H1 (cell line): ENCODE measurements at regions not wholly inside any gene's neighbourhood (a gene's known extent, or its start where the extent isn't known, plus 50 kb on each side); places are given as distances from the start of the nearest gene placed in this dataset.

Experiments used
- CTCF ChIP-seq, 3 experiments: IDR thresholded peaks; 1 replicate in 2 of 3; 2 replicates in 1 of 3; pipeline versions ENCODE4 v1.5.1 to v1.6.1; 2011; ENCODE audit warnings: low read length in 3 of 3, mild to moderate bottlenecking in 3 of 3, inconsistent platforms in 2 of 3, low read depth in 1 of 3, moderate library complexity in 1 of 3; ENCODE audit not compliant: insufficient read depth in 1 of 3; ENCODE audit errors: control extremely low read depth in 1 of 3
- EZH2 ChIP-seq: fragments of 200-600 bp; sonication (generic); IDR thresholded peaks from 2 replicates; pipeline ENCODE4 v1.7.1; 2012; ENCODE audit warnings: low read depth, mild to moderate bottlenecking, moderate library complexity, low read length, inconsistent platforms; ENCODE audit not compliant: severe bottlenecking
- HDAC6 ChIP-seq: IDR thresholded peaks from one replicate; pipeline ENCODE4 v1.7.1; 2012; ENCODE audit warnings: low read depth, mild to moderate bottlenecking, inconsistent platforms, low read length, moderate library complexity
- KDM1A ChIP-seq: fragments of 200-600, 300-600 bp; sonication (generic); IDR thresholded peaks from 2 replicates; pipeline ENCODE4 v1.7.1; 2016; ENCODE audit warnings: mild to moderate bottlenecking, low read length, borderline replicate concordance
- POLR2A ChIP-seq, 2 experiments: IDR thresholded peaks; 1 replicate in 1 of 2; 2 replicates in 1 of 2; pipeline ENCODE4 v1.6.1; 2011; ENCODE audit warnings: low read depth in 2 of 2, low read length in 2 of 2, mild to moderate bottlenecking in 2 of 2; ENCODE audit errors: control extremely low read depth in 1 of 2
- SAP30 ChIP-seq: fragments of 300-600 bp; sonication (generic); IDR thresholded peaks from 2 replicates; pipeline ENCODE4 v1.7.1; 2012; ENCODE audit warnings: low read length, moderate library complexity, mild to moderate bottlenecking, inconsistent platforms; ENCODE audit not compliant: insufficient read depth, insufficient replicate concordance
- SRF ChIP-seq: IDR thresholded peaks from 2 replicates; pipeline ENCODE4 v1.6.1; 2011; ENCODE audit warnings: mild to moderate bottlenecking, low read depth, low read length, moderate library complexity
- TAF1 ChIP-seq: IDR thresholded peaks from 2 replicates; pipeline ENCODE4 v1.6.1; 2011; ENCODE audit warnings: mild to moderate bottlenecking, low read depth, low read length
- ZNF274 ChIP-seq: IDR thresholded peaks from 2 replicates; pipeline ENCODE4 v1.7.0; 2012; ENCODE audit warnings: low read length, borderline replicate concordance; ENCODE audit errors: extremely low read depth

GRCh38 chr5:174990909-174991308 lies 266.5 kb downstream of the MSX2 start:
- TF ChIP-seq ZNF274 (no peak), CTCF (IDR thresholded peaks at IDR 0.05; ENCODE audit: control extremely low read depth in 1 of 3, insufficient read depth in 1 of 3, low read depth in 1 of 3, low read length in 3 of 3) (no peak), TAF1 (no peak), SAP30 (no peak), KDM1A (no peak), POLR2A (IDR thresholded peaks at IDR 0.05; ENCODE audit: control extremely low read depth in 1 of 2, low read depth in 2 of 2, low read length in 2 of 2) (no peak), HDAC6 (no peak), EZH2 (no peak), SRF (no peak)
